HG03066 (cell line): ENCODE measurements at regions not wholly inside any gene's neighbourhood (a gene's known extent, or its start where the extent isn't known, plus 50 kb on each side); places are given as distances from the start of the nearest gene placed in this dataset.
"Not testable (repeated sequence)": the region's sequence is repeated elsewhere in the genome, so short reads cannot be mapped to it uniquely, and the experiment has no call there.

Experiments used
- ATAC-seq: cut with Tn5 transposase; IDR thresholded peaks from one replicate; pipeline ENCODE4 v1.9.1; 2021; ENCODE audit warnings: low read depth; ENCODE audit not compliant: unreplicated experiment

DNA sequence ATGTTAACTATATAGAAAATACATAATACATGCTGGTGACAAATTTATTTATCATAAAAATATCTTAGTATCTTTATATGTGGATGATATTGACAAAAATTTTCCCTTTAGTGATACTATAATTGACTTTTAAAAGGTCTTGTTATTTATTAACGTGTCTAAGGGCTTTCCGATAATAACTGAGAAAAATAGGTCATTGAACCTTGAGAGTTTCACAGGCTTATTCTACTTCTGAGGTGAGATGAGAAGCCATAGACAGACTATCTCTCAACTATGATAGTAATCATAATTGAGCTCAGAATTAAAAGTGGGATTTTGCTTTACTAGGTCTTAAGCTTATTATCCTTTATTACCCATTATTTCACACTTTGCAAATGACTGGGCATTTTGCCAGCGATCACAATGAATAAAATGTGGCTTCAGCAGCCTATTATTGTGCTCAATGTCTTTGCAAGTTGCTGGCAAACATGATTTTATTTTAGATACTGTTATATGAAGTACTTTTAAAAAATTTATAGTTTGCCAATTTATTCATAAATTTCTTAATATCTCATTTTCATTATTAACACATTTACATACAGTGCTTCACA, 574.5 kb downstream of the ZWINT start:
- ATAC-seq = no peak

DNA sequence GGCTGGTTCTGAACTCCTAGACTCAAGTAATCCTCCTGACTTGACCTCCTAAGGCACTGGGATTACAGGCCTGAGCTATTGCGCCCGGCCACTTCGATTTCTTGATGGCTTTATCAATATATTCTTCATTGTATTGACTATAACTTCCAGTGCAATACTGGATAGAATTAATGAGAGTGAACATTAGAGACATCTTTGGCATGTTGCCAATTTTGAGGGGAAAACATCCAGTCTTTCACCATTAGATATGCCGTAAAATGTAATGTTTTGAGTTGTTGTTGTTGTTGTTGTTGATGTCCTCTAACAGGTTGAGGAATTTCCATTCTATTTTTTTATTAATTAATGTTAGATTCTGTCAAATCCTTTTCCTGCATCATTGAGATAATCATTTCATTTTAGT, 578.9 kb downstream of the ZWINT start:
- ATAC-seq = no peak

DNA sequence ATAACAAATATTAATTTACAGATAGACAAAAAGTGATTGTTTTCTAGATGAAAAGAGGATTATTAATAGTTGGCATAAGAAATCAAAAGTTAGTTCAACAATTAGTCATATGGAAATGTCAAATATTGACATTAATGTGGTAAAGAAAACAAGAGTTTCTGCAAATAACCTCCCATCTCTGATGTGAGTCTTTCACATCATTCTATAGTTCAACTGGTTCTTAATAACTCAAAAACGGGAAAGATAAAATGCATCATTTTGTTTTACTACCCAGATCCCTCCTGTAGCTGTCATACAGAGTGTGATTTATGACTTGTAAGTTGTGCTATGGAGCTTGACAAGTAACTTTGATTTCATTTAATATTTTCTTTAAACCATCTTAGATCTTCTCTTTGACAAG, 594.8 kb downstream of the ZWINT start:
- no peak for ATAC-seq

DNA sequence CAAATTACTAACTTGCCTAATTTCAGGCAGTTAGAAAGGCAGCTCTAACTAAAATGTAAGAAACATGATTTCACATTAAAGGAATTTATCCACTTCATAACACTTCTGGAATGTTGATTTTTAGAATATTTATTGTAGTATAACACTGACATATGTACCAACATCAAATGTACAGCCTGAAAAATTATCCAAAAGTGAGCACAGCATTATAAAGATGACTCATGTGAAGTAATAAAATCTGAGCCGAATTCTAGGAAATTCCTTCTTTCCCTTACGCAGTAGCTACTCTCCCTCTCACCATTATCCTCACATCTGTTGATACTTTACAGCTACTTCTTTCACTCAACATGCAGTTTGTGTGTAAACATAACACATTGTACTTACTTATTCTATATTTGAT, 610.6 kb downstream of the ZWINT start:
- ATAC-seq = no peak

DNA sequence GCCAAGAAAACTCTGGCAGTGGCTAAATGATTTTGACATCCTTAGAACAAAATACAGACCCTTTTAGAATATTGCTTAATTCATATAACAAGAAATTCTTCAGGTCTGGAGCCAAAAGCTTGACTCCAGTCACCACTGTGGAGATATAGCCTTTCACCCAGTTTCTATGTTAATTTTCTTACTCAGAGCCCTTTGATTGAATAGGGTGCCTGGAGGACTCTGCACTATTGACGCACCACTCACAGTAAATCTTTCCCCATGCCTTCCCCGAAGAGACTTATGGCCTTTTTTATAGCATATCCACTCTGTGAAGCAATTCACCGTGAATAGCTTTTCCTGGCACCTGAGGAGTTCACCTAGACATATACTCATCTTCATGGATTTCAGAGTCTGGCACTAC, 613.8 kb downstream of the ZWINT start:
- ATAC-seq = no peak

DNA sequence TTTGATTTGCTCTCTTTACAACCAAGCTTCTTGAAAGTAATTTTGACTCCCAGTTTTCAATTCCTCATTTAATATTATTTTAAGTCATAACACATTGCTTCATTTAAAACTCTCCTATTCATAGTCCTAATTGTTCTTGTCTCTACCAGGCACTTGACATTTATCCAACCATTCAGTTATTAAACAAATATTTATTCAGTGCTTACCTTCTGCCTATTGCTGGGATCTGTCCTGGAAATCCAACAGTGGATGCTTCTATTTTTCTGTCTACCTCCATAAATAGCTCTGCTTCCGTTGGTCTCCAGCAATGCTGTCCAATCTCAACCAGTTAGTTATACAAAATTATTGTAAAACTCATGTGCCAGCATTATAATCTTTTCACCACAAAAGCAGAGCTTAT, 615.1 kb downstream of the ZWINT start:
- no peak for ATAC-seq

DNA sequence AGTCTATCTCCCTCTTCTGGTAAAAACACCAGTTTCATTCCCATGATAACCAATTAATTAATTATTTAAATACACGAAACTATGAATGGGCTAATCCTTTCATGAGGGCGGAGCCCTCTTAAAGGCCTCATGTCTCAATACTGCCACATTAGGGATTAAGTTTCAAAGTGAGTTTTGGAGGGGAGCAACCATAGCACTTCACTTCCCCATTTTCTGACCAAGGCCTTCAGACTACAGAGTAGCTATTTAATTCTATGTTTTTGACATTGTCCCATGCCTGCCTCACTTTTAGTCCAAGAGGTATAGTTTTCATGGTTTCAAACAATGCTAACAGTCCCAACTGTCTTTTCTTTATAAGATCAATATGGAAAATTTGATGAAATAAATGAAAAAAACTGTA, 618.6 kb downstream of the ZWINT start:
- ATAC-seq = no peak

DNA sequence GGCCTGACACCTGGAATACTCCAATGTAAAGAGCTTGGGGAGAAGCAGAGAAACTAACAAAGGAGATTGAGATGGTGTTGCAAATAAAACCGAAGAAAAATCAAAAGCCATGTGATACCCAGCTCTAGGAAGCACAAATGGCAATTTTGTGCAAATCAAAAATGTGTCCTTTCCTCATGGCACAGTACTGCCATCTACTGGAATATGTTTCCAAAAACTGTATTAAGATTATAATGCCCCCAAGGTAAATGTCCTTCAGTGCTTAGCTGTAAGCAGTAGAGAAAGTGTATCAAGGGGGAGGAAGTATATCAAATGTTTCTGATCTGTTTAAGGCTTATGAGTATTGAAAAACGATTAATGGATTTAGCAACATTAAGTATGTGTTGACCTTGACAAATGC, 620.3 kb downstream of the ZWINT start:
- ATAC-seq = peak; percentile 61

DNA sequence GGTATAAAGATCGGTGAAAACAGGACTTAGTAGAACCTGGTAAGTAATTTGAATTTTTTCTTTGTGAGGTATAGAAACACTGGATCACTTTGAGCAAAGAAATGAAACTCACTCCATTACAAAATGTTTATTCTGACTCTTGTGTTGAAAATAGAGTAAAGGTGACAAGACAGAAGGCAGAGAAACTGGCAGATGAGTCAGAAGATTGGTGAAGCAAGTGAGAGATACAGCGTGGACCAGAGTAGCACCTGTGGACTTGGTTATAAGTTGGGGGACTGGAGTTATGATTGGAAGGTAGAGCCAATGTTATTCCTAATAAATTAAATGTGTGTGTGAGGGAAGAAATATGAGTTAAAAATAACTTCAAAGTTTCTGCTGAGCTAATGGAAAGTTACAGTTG, 620.9 kb downstream of the ZWINT start:
- ATAC-seq = no peak

DNA sequence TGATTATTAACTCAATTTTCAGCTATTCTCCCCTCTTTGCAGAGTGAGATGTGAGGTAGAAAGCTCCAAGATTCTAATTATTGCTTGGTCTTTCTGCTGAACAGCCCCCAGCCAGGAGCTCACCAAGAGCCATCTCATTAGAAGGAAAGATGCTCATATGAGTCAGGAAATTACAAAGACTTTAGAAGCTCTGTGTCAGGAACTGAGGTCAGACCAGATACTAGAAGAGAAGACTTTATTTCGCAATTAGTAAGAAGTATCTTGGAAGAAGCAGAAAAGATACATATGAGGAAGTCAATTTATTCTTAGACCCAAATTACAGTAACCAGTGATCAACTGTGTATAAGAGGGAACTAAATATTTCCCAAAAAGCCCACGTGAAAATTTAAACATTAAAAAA, 626.9 kb downstream of the ZWINT start:
- ATAC-seq = no peak

DNA sequence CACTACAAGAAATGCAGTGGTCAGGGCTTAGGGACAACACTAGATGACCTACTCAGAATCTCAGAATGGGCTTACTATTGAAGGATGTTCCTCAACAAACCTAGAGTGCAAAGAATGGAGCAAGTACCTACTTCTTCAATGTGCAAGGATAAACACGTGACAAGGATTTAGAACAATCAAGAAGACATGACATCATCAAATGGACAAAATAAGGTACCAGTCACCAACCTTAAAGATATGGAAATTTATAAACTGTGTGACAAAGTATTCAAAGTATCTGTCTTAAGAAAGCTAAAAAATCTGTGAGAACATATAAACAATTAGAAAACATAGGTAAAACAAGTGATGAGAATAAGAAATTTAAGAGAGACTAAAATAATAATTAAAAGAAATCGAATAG, 656.1 kb downstream of the ZWINT start:
- no peak for ATAC-seq

DNA sequence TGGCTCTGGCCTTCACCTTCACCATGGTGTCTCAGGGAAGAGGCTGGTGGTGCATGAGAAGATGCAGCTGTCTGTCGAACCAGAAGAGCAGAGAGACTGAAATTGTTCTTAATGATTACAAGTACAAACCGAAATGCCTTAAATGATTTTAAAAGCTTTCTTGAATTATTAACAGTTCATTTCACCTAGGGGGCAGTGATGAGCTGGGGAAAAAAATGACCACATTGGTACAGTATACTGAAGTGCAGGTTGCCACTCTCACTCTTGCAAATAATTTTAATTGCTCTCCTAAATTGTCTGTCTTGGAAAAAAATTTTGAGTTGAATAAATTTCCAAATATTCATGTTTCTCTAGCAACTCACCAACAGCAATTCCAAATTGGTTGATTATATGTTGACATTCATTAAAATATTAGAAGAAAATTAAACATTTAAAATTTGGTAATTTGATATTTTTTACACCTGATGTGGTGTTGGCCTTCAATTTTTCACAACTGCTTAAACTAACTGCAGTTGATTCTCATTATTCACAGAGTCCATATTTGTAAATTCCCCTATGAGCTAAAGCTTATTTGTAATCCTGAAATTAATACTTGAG, 692.6 kb downstream of the ZWINT start:
- no peak for ATAC-seq

DNA sequence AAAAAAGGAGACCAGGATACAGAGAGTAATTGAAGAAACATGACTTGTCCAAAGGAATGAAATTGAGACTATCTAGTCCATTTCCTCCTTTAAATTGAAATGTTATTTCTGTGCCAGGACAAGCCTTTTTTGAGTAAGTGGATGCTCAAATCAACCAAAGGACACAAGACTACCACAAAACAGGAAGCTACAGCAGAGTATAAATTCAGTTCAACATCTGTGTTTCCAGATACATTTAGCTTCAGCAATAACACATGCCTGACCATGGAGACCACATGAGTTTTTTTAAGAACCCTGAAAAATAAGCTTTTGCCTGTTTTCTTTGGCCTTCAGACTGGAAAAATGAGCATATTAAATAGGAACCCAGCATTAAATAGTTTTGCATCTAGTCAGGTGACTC, 707.5 kb downstream of the ZWINT start:
- no peak for ATAC-seq

DNA sequence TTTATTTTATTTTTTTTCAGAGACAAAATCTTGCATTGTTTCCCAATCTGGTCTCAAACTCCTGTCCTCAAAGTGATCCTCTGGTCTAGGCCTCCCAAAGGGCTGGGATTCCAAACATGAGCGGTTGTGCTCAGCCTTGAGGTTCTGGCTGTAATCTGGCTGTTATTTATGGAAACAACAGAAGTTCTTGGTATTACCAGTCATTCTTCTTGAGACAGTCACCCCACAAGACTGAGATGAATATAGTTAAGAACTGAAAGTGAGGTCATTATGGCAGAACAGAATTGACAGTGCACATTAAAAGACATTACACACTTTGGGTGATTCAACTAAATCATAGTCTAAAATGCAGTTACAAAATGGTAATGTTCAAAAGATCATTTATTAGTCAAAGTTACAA, 719.5 kb downstream of the ZWINT start:
- ATAC-seq = no peak

DNA sequence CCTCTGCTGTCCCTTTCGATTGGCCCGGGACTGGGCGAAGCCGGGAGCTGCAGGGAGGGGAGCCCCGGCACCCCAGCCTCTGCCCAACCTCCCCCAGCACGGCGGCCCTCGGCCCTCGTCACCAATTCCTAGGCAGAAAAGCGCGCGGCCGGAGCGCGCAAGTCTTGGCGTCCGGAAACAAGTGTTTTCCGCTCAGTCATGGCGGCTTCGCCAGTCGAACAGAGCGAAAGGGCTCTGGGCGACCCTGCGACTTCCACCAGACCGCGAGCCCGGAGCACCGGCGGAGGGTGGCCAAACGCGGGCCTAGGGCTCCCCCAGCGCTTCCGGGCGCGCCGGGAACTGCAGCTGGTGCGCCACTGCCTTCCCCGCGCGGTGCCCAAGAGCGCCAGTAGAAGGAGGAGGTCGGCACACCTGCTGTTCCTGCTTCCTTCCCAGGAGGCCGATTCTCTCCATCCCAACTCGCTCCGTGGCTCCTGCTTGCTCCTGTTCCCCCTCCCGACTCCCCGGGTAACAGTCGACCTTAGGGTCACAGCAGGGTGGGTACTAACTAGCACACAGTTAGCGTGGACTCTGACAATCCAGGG, 729.9 kb downstream of the ZWINT start:
- peak; percentile 86 for ATAC-seq

DNA sequence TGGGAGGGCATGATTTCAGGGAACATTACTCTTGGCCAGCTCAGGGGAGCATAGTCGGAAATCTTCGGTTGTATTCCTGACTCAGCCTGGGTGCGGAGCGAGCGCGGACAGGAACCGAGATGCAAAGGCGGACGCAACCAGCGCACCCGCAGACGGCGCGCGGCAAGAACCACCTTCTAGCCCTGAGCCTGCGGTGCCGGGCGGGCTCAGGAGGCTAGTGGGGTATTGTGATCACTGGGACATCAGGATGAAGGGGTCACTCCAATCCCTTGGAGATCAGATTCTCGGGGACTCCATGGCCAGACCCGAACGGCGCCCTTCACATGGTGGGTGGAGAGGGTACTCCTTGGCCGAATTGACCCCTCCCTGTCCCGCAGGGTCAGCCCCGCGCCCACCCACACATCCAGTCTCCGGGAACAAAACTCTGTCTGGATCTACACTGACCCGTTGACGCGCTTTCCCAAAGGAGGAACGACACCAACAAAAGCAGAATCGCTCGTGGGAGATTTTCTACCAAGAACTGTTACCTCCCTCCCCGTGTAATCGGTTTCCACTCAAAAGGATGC, 730.5 kb downstream of the ZWINT start:
- ATAC-seq = no peak

DNA sequence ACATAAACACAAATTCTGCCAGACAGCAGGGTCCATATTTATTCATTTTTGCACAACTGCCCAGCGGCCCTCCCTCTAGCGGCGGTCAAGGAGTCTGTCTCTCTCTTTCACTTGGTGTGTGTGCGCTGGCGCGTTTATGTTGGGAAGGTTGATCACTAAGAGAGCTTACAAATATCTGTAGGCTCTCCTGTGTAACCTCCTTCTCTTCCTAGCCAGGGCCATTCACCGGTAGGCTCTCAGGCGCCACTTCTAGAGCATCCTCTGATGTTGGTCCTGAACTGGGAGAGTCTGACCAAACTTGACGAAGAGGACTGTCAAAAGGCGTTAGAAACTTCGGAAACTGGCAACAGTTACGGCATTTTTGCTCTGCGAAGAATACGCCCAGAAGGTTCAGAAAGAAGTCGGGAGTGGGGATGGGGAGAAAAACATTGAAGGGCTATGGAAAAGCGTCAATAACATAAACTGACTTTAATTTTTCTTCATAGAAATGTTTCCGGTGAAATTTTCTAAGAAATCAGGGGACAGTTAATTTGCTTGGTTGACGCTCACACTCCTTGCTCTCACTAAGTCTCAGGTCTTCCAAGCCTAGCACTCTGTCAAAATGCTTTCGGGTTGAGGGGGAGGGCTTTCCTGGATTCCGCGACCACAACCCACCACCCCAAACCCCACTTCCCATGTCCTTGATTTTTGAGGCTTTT, 731.1 kb downstream of the ZWINT start:
- no peak for ATAC-seq

DNA sequence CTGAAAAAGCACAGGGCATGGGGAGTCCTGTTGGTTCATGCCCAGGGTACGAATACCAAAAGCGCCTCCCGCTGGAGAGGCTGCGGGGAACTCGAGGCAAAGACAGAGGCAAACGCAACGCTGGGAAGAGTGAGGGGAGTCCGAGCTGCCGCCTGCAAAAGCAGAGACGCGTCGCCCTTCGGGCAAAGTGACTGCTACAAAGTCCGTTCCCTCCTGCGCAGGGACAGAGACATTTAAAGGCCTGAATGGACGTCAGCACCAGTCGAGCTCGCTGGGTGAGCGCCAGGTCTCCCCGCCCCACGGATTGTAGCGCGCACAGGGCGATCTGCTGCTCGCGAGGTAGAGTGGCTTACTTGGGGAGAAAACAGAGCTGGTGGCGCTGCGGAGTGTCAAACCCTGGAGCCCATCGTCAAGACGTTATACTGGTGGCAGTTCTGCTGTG, 732.8 kb downstream of the ZWINT start:
- no peak for ATAC-seq

DNA sequence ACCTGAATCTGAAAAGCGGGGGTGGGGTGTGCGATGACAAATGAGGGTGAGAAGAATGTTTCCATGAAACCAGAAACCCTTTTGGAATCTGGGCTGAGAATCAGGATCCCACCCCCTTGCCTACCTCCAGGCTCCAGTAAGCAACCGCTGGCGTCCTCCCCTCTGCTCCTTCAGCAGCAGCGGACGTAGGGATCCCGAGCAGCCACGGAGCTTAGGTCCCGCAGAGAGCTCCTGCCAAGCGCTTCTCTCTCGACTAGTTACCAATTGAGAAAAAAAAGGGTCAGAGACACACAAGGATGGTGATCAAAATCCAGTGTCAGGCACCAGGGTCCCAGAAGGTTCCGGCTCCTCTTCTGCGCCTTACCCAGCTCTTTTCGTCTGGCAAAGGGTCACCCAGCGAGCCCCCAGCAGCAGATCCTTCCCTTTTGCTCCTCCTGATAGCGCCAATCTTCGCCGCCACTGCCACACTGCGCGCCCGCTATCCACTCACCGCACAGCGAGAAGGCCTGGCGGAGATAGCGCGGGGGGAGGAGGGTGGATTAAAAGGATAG, 733.5 kb downstream of the ZWINT start:
- ATAC-seq = no peak

DNA sequence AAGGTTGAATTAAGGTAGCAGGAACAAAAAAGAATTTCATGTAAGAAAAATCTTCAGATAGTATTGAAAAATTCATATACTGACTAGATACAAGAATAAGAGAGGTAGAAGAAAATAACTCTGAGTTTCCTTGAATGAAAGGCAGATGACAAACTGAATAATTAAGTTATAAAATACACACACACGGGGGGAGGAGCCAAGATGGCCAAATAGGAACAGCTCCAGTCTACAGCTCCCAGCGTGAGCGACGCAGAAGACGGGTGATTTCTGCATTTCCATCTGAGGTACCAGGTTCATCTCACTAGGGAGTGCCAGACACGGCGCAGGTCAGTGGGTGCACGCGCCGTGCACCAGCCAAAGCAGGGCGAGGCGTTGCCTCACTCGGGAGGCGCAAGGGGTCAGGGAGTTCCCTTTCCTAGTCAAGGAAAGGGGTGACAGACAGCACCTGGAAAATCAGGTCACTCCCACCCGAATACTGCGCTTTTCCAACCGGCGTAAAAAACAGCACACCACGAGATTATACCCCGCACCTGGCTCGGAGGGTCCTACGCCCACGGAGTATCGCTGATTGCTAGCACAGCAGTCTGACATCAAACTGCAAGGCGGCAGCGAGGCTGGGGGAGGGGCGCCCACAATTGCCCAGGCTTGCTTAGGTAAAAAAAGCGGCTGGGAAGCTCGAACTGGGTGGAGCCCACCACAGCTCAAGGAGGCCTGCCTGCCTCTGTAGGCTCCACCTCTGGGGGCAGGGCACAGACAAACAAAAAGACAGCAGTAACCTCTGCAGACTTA, 759.2 kb downstream of the ZWINT start:
- ATAC-seq = not testable (repeated sequence)
